T-helper 1 cell treated with Interleukin-12 subunit alpha and Interleukin-12 subunit beta and Interleukin-4 antibody, amounts not matched to agents 30 μg/mL and 1 μg/mL, for 36 hours (primary cell): ENCODE measurements at regions not wholly inside any gene's neighbourhood (a gene's known extent, or its start where the extent isn't known, plus 50 kb on each side); places are given as distances from the start of the nearest gene placed in this dataset.

Source experiments
- H3K27ac Mint-ChIP-seq: one replicate; pipeline ENCODE4 v1.8.0; 2021; ENCODE audit warnings: mild to moderate bottlenecking, mixed read lengths
- H3K27me3 Mint-ChIP-seq: one replicate; pipeline ENCODE4 v1.8.0; 2021; ENCODE audit warnings: low read depth, mixed read lengths
- H3K36me3 Mint-ChIP-seq: one replicate; pipeline ENCODE4 v1.8.0; 2021; ENCODE audit warnings: low read depth, mixed read lengths
- H3K4me1 Mint-ChIP-seq: one replicate; pipeline ENCODE4 v1.8.0; 2021; ENCODE audit warnings: low read depth, mixed read lengths
- H3K4me3 Mint-ChIP-seq: one replicate; pipeline ENCODE4 v1.8.0; 2021; ENCODE audit warnings: mild to moderate bottlenecking, moderate library complexity, mixed read lengths
- H3K9me3 Mint-ChIP-seq: one replicate; pipeline ENCODE4 v1.8.0; 2021; ENCODE audit warnings: mixed read lengths

- Mint-ChIP-seq H3K27me3 (no peaks in the 10 kb centered on the region), H3K27ac (no peak overlapping the region), H3K4me3 (no peak overlapping the region), H3K36me3 (no peaks in the 10 kb centered on the region), H3K9me3 (peaks cover 4% of the 10 kb centered on the region), H3K4me1 (no peaks in the 10 kb centered on the region)
These were observed 252.3 kb downstream of the CYRIA start for GRCh38 chr2:16413285-16413684.

GRCh38 chr2:16412321-16413030, 253.2 kb downstream of the CYRIA start:
- peaks cover 4% of the 10 kb centered on the region for H3K9me3 Mint-ChIP-seq
- no peaks in the 10 kb centered on the region for H3K4me1 Mint-ChIP-seq
- no peaks in the 10 kb centered on the region for H3K36me3 Mint-ChIP-seq
- no peaks in the 10 kb centered on the region for H3K27me3 Mint-ChIP-seq
- H3K4me3 Mint-ChIP-seq = no peak overlapping the region
- no peak overlapping the region for H3K27ac Mint-ChIP-seq

- no peak overlapping the region for H3K4me3 Mint-ChIP-seq
- peaks cover 4% of the 10 kb centered on the region for H3K9me3 Mint-ChIP-seq
- H3K27ac Mint-ChIP-seq = no peak overlapping the region
- H3K27me3 Mint-ChIP-seq = no peaks in the 10 kb centered on the region
- H3K36me3 Mint-ChIP-seq = no peaks in the 10 kb centered on the region
- H3K4me1 Mint-ChIP-seq = no peaks in the 10 kb centered on the region
These were observed 253.8 kb downstream of the CYRIA start for GRCh38 chr2:16411788-16412187.

- Mint-ChIP-seq H3K27ac (no peak overlapping the region), H3K4me1 (no peaks in the 10 kb centered on the region), H3K27me3 (no peaks in the 10 kb centered on the region), H3K9me3 (no peaks in the 10 kb centered on the region), H3K36me3 (no peaks in the 10 kb centered on the region), H3K4me3 (no peak overlapping the region)
These were observed 255.8 kb downstream of the CYRIA start for GRCh38 chr2:16409849-16410248.

- H3K4me1 Mint-ChIP-seq = no peaks in the 10 kb centered on the region
- no peaks in the 10 kb centered on the region for H3K36me3 Mint-ChIP-seq
- no peaks in the 10 kb centered on the region for H3K9me3 Mint-ChIP-seq
- H3K4me3 Mint-ChIP-seq = no peak overlapping the region
- H3K27me3 Mint-ChIP-seq = no peaks in the 10 kb centered on the region
- H3K27ac Mint-ChIP-seq = no peak overlapping the region
These were observed 256.6 kb downstream of the CYRIA start for GRCh38 chr2:16409006-16409390.

GRCh38 chr2:16408331-16409005, 257.2 kb downstream of the CYRIA start:
- Mint-ChIP-seq H3K27ac (no peak overlapping the region), H3K4me1 (no peaks in the 10 kb centered on the region), H3K27me3 (no peaks in the 10 kb centered on the region), H3K36me3 (no peaks in the 10 kb centered on the region), H3K4me3 (no peak overlapping the region), H3K9me3 (no peaks in the 10 kb centered on the region)

- H3K4me1 Mint-ChIP-seq = no peaks in the 10 kb centered on the region
- no peaks in the 10 kb centered on the region for H3K27me3 Mint-ChIP-seq
- H3K27ac Mint-ChIP-seq = no peak overlapping the region
- no peaks in the 10 kb centered on the region for H3K36me3 Mint-ChIP-seq
- no peak overlapping the region for H3K4me3 Mint-ChIP-seq
- no peaks in the 10 kb centered on the region for H3K9me3 Mint-ChIP-seq
These were observed 258.3 kb downstream of the CYRIA start for GRCh38 chr2:16407358-16407757.

- H3K4me3 Mint-ChIP-seq = no peak overlapping the region
- H3K9me3 Mint-ChIP-seq = no peaks in the 10 kb centered on the region
- no peaks in the 10 kb centered on the region for H3K4me1 Mint-ChIP-seq
- H3K27ac Mint-ChIP-seq = no peak overlapping the region
- H3K27me3 Mint-ChIP-seq = no peaks in the 10 kb centered on the region
- no peaks in the 10 kb centered on the region for H3K36me3 Mint-ChIP-seq
These were observed 258.9 kb downstream of the CYRIA start for GRCh38 chr2:16406496-16407289.

GRCh38 chr2:16405551-16405950, 260.1 kb downstream of the CYRIA start:
- H3K27ac Mint-ChIP-seq = no peak overlapping the region
- H3K4me1 Mint-ChIP-seq = no peaks in the 10 kb centered on the region
- H3K27me3 Mint-ChIP-seq = no peaks in the 10 kb centered on the region
- H3K4me3 Mint-ChIP-seq = no peak overlapping the region
- H3K36me3 Mint-ChIP-seq = no peaks in the 10 kb centered on the region
- no peaks in the 10 kb centered on the region for H3K9me3 Mint-ChIP-seq

GRCh38 chr2:16404551-16405300, 260.9 kb downstream of the CYRIA start:
- no peak overlapping the region for H3K27ac Mint-ChIP-seq
- H3K36me3 Mint-ChIP-seq = no peaks in the 10 kb centered on the region
- H3K4me3 Mint-ChIP-seq = no peak overlapping the region
- no peaks in the 10 kb centered on the region for H3K9me3 Mint-ChIP-seq
- no peaks in the 10 kb centered on the region for H3K4me1 Mint-ChIP-seq
- H3K27me3 Mint-ChIP-seq = no peaks in the 10 kb centered on the region

GRCh38 chr2:16404146-16404545, 261.5 kb downstream of the CYRIA start:
- Mint-ChIP-seq H3K27me3 (no peaks in the 10 kb centered on the region), H3K27ac (no peak overlapping the region), H3K9me3 (no peaks in the 10 kb centered on the region), H3K36me3 (no peaks in the 10 kb centered on the region), H3K4me3 (no peak overlapping the region), H3K4me1 (no peaks in the 10 kb centered on the region)

- H3K27ac Mint-ChIP-seq = no peak overlapping the region
- no peaks in the 10 kb centered on the region for H3K9me3 Mint-ChIP-seq
- H3K4me1 Mint-ChIP-seq = no peaks in the 10 kb centered on the region
- H3K36me3 Mint-ChIP-seq = no peaks in the 10 kb centered on the region
- H3K4me3 Mint-ChIP-seq = no peak overlapping the region
- H3K27me3 Mint-ChIP-seq = no peaks in the 10 kb centered on the region
These were observed 262.7 kb downstream of the CYRIA start for GRCh38 chr2:16402891-16403290.

GRCh38 chr2:16401761-16402300, 263.8 kb downstream of the CYRIA start:
- Mint-ChIP-seq H3K4me1 (no peaks in the 10 kb centered on the region), H3K27me3 (no peaks in the 10 kb centered on the region), H3K36me3 (no peaks in the 10 kb centered on the region), H3K27ac (no peak overlapping the region), H3K4me3 (no peak overlapping the region), H3K9me3 (no peaks in the 10 kb centered on the region)

GRCh38 chr2:16400127-16400623, 265.5 kb downstream of the CYRIA start:
- Mint-ChIP-seq H3K4me3 (no peak overlapping the region), H3K9me3 (no peaks in the 10 kb centered on the region), H3K27me3 (no peaks in the 10 kb centered on the region), H3K36me3 (no peaks in the 10 kb centered on the region), H3K4me1 (no peaks in the 10 kb centered on the region), H3K27ac (no peak overlapping the region)
